Hepatic stellate cell (primary cell): ENCODE measurements at regions not wholly inside any gene's neighbourhood (a gene's known extent, or its start where the extent isn't known, plus 50 kb on each side); places are given as distances from the start of the nearest gene placed in this dataset.

Experiments
- DNase-seq: peaks from one replicate; pipeline ENCODE4 v3.0.0; 2011; ENCODE audit warnings: low spot score

DNA sequence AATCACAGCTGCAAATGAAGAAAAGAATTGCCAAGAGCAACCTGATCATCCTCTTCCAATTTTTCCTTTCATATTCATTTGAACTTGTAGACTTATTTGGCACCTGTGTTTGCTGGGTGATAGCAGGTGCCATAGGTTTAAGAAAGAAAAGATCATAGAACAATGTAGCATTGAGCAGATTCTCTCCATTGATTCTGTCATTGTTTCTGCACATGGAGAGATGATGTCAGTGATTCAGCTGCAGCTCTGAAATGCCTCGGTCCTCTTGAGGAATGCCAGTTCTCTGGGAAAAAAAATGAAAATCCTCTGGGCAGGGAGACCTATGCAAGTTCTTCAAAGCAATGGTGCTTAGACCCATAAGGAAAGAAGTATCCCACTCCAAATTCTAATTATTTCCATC is 418.1 kb upstream of the KLF4 start:
- DNase-seq, result no peak

DNA sequence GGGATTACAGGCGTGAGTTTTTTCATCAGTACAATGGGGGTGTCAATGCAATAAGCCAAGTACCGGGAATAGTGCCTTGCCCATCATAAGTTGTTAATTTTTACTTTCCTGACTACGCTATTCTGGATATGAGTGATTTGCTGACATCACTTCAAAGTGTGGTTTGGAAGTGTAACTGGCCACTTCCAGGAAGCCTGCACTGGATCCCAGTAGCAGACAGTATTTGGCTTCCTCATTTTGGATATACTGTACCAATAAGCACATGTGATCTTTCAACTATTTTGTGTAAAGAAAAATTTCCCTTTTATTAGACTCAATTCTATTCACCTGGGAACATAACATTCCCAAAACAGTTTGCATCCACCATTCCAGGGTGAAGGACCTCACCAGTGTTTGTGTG is 417.7 kb upstream of the KLF4 start:
- no peak for DNase-seq

DNA sequence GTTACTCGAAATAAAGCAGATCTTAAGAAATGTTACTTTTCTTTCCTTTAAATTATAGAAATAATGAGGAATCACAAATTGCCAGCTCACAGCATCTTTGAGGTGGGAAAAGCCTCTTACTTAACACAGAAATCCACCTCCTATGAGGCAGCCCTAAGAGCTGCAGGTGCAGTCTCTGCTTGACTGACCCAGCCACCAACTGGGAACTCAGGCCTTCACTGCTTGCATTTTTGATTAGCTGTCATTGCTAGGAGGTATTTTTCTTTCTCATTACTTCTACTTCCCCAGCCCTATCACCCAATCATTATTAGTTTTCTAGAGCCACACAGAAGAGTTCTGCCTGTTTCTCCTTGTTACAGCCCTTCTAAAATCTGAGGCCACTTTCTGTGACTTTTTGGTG is 416.5 kb upstream of the KLF4 start:
- DNase-seq, result no peak

DNA sequence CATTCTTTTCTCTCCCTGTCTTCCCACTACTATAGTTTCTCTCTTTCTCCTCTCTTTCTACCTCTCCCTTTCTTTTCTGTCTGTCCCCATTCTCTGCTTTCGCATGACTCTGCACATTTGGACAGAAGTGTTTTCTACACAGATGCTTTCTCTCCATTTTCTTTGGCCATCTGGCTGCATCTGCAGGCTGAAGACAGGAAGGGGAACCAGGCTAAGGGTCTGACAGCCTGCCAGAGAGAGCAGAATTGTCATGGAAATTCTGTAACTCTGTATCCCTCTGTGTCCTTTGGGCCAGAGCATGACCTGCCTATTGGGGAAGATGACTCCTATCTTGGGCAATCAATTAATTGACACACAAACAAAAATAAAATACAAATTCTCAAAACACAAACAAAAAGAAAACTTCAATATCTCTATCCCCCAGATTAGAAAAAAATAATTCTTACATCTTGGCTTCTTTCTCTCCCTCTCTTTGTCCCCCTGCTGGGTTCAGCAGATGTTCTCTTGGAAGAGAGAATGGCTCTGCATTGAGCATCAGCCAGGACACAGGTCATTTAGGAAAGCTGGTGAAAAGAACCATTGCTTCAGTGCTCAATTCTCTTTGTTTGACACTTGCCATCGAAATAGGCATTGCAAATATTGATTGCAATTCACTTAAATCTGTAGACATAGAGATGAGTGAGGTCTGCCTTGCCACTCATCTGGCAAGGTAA is 415.9 kb upstream of the KLF4 start:
- DNase-seq, result no peak

DNA sequence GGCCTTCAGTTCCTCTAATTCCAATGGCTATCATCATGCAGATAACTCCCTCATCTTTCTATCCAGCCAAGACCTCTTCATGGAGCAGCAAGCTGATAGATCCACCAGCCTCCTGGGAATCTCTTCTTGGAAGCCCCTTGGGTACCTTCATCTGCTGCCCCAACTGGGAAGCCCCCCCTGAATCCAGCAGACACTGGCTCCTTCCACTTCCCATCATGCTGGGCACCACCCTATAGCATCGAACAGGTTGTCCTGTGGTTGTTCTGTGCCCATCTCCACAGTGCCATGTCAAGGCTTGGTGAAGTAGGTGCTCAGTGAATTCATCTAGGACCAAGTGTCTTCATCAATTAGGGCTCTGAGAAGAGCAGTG is 410.4 kb upstream of the KLF4 start:
- no peak for DNase-seq

DNA sequence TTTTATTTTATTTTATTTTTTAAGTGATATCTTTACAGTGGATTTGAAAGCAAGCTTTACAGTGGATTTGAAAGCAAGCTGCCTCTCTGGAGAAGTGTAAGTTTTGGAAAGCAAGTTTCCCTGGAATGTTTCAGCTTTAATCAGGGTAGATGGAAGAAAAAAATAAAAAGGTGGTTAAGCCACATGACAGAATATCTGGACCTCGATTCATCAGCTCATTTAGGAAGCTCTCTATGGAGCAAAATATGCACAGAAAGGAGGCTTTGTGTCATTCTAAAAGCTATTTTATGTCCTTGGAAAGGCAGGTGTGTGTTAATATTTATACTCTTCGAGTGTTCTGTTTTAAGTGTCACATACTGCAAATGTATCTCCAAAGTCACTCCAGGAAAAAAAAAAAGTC is 409.2 kb upstream of the KLF4 start:
- no peak for DNase-seq

DNA sequence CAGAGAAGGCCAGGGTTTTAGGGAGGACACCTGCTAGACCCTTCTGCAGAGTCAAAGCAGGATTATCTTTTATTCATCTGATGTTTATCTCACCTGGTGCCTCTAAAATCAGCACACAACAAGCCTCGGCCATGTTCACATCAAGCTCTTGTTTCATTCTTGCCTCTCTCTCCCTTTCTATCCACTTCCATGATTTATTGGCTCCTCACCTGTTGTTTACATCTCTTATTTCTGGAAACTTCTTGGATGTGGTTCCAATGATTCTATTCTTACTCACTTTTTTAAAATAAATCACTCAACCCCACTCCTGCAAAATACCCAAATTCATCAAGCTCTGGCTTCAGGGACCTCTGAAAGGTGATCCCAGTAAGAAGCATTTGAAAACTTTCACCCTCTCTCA is 407.0 kb upstream of the KLF4 start:
- no peak for DNase-seq

DNA sequence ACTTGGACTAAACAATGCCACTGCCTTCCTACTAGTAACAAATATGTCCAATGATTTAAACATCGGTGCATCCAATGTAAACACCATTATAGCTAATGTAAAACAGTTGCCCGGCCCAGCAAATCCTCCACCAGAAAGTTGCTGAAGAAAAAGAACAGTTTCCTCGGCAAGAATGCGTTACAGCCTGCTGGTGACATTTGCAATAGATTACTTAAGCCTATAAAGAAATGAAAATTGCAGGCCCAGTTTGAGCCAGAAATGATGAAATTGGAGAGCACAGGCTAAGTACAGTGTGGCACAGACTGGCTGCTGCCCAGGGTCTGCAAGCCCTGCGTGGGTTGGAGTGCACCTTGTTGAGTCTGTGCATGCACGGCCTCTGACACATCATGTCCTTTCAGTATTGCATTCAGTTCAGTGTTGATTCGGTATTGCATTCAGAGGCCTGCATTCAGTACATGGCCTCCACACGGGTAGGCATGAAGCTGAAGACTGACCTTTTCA is 406.0 kb upstream of the KLF4 start:
- no peak for DNase-seq

DNA sequence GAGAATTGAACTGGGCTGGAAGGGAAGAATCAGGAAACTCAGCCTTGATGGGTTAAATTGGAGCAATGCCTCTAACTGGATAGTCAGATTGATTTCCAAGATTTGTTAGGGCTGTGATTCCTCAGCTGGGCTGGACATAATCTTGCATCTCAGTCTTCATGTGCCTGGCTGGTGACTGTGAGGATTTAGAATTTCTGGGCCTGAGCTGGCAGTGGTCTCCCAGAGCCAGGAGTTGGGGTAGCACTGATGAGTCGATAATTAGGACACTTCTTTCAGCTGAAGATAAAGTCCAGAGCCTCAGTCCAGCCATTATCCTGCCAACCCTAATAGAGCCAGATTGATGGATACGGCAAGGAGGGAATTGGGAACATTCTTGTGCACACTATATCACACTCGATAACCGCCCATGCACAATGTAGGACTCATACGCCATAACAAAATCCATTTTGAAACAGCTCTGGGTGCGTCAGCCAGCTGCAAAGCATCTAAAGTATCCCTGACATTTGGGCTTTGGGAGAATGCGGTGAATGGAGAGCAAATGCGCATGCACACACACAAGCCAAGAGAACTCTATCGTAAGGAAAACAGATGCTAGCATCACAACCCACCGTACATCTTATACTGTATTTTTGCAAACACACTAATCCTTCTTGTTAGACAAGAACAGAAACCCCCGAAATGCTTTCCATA is 405.1 kb upstream of the KLF4 start:
- DNase-seq, result no peak

DNA sequence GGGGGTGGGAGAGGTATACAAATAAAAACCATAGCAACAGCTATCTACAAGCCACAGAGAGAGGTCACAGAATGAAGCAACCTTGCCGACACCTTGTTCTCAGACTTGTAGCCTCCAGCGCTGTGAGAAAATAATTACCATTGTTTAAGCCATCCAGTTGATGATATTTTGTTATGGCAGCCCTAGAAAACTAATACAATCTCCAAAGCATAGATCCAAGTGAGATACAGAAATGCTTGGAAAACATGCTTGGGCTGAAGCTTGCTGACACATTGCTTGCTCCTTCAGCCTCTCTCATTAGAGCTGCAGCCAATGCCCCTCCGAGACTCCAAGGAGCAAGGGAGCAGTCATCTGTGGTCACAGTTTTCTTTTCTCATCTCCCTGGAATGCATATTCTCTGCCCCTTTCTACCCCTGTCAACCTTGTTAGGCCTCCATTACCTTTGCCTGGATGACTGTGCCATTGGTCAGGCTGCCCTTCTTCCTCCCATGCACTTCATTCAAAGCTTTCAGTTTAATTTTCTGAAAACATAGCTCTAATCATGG is 401.4 kb upstream of the KLF4 start:
- DNase-seq, result no peak

DNA sequence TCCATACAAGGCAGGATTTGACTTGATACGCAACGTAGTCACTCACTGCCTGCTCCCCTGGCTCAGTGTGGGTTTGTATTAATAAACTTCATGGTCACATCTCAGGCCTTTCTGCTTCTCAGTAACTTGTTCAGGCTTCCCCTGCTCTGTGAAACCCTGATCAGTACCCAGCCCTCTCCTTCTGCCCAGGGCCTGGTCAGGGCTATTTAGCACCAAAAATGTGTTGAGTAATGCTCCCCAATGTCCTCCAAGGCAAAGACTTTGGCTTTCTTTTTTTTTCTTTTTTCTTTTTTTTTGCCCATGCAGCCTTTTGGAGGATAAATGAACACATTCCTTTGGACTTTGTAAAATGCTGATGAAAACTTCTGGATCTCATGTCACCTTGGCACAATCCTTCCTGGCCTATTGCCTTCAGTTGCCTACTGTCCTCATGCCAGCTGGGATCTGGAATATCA is 399.2 kb upstream of the KLF4 start:
- no peak for DNase-seq

DNA sequence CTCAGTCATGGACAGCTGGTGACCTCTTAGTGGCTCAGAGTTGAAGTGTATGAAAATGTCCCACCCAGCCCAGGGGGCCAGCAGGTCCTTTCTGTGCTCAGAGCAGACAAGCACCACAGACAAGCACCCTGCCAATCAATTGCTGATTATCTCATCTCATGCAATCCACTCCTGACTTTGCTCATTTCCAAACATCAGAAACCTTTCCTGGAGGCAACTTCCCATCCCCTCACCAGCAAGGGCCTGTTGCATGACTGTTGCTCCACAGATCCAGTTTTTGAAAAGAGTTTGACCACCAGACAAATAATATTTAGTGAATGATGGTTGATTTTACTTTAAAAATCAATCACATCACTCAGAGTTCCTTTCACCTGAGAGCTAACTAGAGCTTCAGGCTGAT is 397.3 kb upstream of the KLF4 start:
- no peak for DNase-seq

DNA sequence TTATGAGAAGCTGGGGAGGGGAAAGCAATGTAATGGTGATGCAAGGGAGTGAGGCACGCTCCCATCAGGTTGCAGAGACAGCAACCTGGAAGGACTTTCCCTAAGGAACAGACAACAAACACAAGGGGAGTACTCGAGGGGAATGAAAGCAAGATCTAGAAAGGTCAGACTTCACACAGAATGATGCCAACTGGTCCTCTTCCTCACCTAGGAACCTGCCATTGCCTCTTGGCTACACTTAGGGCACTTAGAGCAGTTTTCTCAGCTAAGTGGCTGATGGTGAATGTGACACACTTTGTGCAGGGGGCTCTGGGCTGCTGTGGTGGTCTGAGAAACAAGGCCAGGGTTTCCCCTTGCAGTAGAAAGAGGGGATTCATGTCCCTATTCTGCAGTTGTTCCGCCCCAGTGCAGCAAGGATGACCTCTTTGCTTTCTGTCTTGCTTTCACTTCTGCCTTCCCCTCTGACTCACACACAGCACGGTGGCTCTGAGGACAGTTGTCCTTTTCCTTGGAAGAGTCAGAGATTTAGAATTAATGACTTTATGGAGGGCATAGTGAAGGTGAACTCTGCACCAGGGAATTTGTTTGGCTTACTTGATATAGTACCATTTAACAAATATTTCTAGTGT is 394.0 kb upstream of the KLF4 start:
- no peak for DNase-seq

DNA sequence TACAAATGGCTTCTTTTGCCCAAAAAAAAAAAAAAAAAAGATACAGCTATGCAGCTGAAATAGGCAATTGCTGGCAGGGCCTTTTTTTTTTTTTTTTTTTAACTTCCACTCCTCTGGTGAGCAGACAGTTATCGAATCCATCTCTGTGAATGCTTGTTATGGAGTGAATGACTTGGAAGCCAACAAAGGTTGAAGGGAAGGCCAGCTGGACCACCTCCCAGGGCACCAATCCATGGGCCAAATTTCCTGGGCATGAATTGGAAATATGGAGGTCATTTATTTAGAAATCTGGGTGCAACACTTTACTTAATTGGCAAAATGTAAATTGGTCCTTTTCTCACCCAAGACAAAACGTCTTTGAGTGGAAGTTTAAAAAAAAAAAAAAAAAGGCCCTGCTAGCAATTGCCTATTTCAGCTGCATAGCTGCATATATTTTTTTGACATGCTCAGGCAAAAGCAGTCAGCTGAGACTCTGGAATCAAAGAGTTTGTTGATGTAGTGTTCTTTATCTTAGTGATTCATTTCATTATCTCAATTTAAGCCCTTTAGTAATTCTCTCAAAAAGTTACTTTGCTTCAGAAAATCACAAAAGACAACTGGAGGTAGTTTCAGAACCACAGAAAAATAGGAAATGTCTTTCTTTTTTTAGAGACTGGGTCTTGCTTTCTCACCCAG is 392.2 kb upstream of the KLF4 start:
- DNase-seq, result no peak

DNA sequence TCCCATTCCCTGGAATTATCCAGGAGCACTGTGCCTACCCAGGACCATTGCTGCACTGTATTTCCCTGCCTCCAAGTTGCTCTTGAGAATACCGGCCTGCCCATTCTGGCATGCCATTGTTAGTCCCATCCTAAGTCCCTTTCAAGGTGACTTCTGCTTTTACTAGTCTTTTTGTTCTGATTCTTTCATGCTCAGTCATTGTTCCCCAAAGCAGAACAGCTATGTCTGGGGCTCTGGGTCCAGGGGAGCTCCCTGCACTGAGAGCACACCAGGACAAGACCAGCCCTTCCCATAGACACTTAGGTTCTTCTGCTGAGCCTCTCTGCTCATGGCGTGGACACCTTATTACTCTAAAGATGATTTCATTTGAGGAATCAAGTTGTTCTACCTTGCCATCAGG is 388.9 kb upstream of the KLF4 start:
- no peak for DNase-seq

DNA sequence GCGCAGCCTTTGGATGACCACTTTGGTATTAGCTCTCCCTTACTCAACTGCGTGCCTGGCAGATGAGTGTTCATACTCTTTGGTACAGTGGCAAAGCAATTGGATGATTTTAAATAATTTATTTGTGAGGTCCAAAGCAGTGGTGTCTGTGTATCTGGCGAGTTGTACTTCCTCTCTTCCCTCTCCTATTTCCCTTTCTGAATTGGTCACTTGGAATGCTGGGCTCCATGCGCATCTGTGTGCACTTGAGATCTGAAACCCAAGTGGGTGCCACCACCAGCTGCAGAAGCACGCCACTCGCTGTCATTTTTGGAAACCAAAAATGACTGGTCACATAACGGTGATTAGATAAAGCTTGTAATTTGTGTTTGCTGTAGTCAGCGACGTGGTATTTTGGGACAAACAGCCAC is 386.0 kb upstream of the KLF4 start:
- no peak for DNase-seq

DNA sequence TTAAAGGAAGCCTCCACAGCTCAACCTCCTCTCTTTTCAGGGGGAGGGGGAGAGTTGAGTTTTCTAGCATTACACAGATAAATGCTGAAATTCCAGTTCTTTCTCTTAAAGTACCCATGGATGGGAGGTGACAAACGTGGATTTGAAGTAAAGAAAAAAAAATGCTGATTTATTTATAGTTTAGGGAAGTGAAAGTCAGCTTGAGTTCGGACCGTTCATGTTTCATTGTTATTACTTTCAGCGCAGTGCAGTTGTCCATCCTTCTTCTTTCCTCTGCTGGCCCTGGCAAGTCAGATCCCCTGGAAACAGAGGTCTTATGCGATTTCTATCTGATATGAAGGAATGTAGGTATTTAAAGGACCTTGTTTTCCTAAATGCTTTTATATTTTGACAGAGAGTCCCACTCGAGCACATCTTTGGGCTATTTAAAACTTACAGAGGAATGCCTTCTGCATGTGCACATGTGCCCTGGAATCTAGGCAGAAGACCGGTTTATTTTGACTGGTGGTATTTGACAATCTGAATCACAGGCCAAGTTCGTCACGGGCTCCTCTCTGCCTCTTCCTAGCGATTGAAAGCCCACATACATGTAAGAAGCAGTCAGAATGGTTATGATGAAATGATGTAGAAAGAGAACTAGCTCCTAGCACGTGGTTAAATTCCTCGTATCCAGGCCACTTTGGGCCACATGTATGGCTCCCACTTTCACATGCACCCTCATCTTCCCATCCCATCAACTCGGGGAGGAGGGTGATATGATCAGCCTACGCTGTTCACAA is 385.2 kb upstream of the KLF4 start:
- no peak for DNase-seq

DNA sequence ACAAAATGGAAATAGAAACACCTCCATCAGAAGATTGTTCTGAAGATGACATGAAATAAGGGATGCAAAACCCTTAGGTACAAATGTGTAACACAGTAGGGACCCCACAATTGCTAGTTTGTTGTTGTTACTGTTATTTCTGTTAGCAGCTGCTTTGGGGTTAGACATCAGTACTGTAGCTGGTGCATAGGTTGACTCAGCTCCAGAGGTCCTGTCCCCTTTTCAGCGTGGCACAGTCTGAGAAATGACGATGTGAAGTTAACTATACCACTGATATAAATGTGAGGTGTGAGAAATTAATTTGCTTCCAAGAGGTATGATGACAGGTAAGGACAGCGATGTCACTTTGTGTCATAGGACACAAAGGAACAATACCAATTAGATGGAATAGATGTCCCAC is 384.6 kb upstream of the KLF4 start:
- no peak for DNase-seq

DNA sequence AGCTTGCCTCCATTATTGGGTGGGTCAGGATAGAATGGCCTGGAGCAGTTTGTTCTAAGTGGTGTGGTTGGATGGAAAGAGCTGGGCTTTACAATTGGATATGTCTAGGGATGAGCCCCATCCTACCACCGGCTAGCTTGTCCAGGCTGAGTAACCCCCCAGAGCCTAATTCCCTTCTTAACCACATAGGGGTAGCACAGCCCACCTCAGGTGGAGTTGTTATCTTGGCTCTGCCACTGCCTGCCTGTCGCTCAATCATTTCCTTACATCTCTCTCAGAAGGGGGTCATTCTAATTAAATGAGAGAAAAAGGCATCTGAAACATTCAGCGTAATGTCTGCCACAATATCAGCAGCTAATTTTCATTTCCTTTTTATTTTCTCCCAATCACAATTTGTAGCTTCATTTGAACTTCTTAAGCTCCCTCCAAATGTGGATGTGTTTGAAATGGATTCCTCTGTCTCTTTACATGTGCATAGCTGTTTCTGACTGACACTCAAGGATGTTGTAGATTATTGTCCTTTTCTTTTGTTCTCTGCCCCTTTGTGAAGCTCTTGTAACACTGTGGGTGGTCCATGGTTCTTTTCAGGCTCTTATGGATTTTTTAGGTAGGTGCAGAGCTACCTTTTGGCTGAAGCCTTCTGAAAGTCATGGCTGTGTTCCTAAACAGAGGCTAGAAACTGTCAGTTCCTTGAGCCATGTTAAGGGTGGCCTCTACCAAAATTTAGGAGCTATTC is 383.1 kb upstream of the KLF4 start:
- DNase-seq, result no peak

DNA sequence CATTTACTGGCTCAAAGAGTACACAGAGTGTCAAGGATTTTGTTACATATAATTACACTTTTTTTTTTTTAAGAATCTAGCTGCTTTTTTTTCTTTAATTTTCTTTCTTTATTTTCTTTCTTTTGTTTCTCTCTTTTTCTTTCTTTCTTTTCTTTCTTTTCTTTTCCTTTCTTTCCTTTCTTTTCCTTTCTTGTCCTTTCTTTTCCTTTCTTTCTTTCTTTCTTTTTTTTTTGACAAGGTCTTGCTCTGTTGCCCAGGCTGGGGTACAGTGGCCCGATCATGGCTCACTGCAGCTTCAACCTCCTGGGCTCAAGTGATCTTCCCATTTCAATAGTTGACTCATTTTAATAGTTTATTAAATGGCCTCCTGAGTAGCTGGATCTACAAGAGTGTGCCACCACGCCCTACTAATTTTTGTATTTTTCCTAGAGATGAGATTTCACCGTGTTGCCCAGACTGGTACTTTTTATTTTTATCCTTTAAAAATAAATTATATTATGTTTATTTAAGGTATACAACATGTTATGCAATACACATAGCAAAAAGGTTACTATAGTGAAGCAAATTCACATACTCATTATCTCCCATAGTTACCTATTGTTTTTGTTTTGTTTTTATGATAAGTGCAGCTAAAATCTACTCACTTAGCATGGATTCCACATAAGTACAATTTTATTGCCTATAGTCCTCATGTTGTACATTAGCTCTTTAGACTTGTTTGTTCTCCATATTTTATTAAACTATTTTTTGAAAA is 381.5 kb upstream of the KLF4 start:
- no peak for DNase-seq
